ENCODE measurements at regions not wholly inside any gene's neighbourhood (a gene's known extent, or its start where the extent isn't known, plus 50 kb on each side); places are given as distances from the start of the nearest gene placed in this dataset.

DNA sequence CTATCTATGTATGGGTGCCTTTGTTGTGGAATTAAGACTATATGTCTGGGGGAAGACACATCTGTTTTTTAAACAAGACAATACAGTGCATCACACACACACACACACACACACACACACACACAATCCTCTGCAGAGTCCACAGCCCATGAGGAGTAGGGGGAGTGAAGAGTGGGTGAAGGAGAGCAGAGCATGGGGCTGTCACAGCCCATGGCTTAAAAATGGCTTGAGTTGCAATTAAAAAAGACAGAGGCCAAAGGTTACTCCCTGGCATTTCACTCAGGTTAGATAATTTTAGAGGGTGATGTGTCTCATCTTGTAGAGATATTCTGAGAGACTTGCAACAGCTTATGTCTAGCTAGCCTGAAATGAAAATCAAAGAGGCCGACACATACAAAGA is 176.5 kb upstream of the PLXNA2 start:
- no peak for TF ChIP-seq EZH2 (IDR thresholded peaks at IDR 0.05; ENCODE audit: insufficient read depth, poor library complexity, severe bottlenecking)
- TF ChIP-seq EZH2phosphoT487 (IDR thresholded peaks at IDR 0.05; ENCODE audit: insufficient read depth, low read depth) = no peak
